NCI-H524 (cell line): ENCODE measurements at regions not wholly inside any gene's neighbourhood (a gene's known extent, or its start where the extent isn't known, plus 50 kb on each side); places are given as distances from the start of the nearest gene placed in this dataset.
"Not testable (repeated sequence)": the region's sequence is repeated elsewhere in the genome, so short reads cannot be mapped to it uniquely, and the experiment has no call there.

Source experiments
- DNase-seq, 2 experiments: peaks; one replicate each; lab custom pipeline; 2025; lab: John Stamatoyannopoulos, UW

- DNase-seq, result no peak
Measured at GRCh38 chr6:147674099-147674498, 165.6 kb downstream of the SAMD5 start.

- DNase-seq, result no peak
Measured at GRCh38 chr6:147674794-147675193, 166.3 kb downstream of the SAMD5 start.

- no peak for DNase-seq
Measured at GRCh38 chr6:147675281-147675680, 166.8 kb downstream of the SAMD5 start.

- DNase-seq, result peak; percentile 95 to 97
Measured at GRCh38 chr6:147676495-147677199, 168.2 kb downstream of the SAMD5 start.

- DNase-seq, result peak; percentile 68 to 89
Measured at GRCh38 chr6:147677647-147678046, 169.2 kb downstream of the SAMD5 start.

- no peak for DNase-seq
Measured at GRCh38 chr6:147678253-147678652, 169.8 kb downstream of the SAMD5 start.

GRCh38 chr6:147684906-147685305 lies 176.4 kb downstream of the SAMD5 start:
- no peak for DNase-seq

- DNase-seq, result no peak
Measured at GRCh38 chr6:147689398-147689797, 180.9 kb downstream of the SAMD5 start.

- DNase-seq, result no peak
Measured at GRCh38 chr6:147691446-147691845, 183.0 kb downstream of the SAMD5 start.

GRCh38 chr6:147693181-147693580 lies 184.7 kb downstream of the SAMD5 start:
- peak; percentile 94 to 96 for DNase-seq

- not testable (repeated sequence) for DNase-seq
Measured at GRCh38 chr6:147694556-147694955, 186.1 kb downstream of the SAMD5 start.

- DNase-seq, result no peak
Measured at GRCh38 chr6:147695819-147696218, 187.3 kb downstream of the SAMD5 start.

- DNase-seq, result no peak
Measured at GRCh38 chr6:147699140-147699539, 190.7 kb downstream of the SAMD5 start.

- DNase-seq, result no peak
Measured at GRCh38 chr6:147699637-147700036, 191.1 kb downstream of the SAMD5 start.

GRCh38 chr6:147700436-147701209 lies 192.1 kb downstream of the SAMD5 start:
- peak in 1 of 2 experiments; percentile 40 for DNase-seq

- peak in 1 of 2 experiments; percentile 12 for DNase-seq
Measured at GRCh38 chr6:147704691-147705090, 196.2 kb downstream of the SAMD5 start.

- no peak for DNase-seq
Measured at GRCh38 chr6:147707524-147707923, 199.0 kb downstream of the SAMD5 start.

GRCh38 chr6:147708170-147708569 lies 199.7 kb downstream of the SAMD5 start:
- DNase-seq, result no peak

GRCh38 chr6:147709396-147710272 lies 201.1 kb downstream of the SAMD5 start:
- DNase-seq, result no peak

- DNase-seq, result no peak
Measured at GRCh38 chr6:147710890-147711289, 202.4 kb downstream of the SAMD5 start.

GRCh38 chr6:147711476-147711875 lies 203.0 kb downstream of the SAMD5 start:
- DNase-seq, result peak in 1 of 2 experiments; percentile 8

GRCh38 chr6:147712841-147713240 lies 204.4 kb downstream of the SAMD5 start:
- DNase-seq, result no peak
